Caco-2 (cell line): ENCODE measurements at regions not wholly inside any gene's neighbourhood (a gene's known extent, or its start where the extent isn't known, plus 50 kb on each side); places are given as distances from the start of the nearest gene placed in this dataset.

Experiments
- BruUV-seq: library from RNA; stranded (reverse); fragments of 400-500 nt; replicated peaks from 2 replicates; lab custom pipeline; 2021; lab: Mats Ljungman, UMichigan
- CTCF ChIA-PET: fragments of 300-600 bp; sonication (Branson Sonifier 250); formaldehyde crosslinking; loops from one replicate; lab custom pipeline; 2022; ENCODE audit warnings: antibody characterized with exemption; lab: Charles Lee
- POLR2A ChIA-PET: fragments of 300-600 bp; sonication (Branson Sonifier 250); formaldehyde crosslinking; loops from one replicate; lab custom pipeline; 2022; ENCODE audit warnings: antibody characterized with exemption; lab: Charles Lee
- DNase-seq, 2 experiments: peaks; one replicate each; pipeline versions ENCODE4 v3.0.0 to v3.0.0-alpha.2; 2020 to 2022
- H3K27me3 ChIP-seq: replicated peaks from 2 replicates; pipeline ENCODE4 v1.6.0; 2011; ENCODE audit warnings: low read length; ENCODE audit not compliant: control insufficient read depth, insufficient read depth
- H3K36me3 ChIP-seq: 2 replicates; pipeline ENCODE4 v1.5.1; 2011; ENCODE audit warnings: low read length; ENCODE audit not compliant: control insufficient read depth, insufficient read depth
- H3K4me1 ChIP-seq: fragments of 250-450 bp; sonication (Bioruptor Pico); 2 replicates; pipeline ENCODE4 v1.5.1; 2020; ENCODE audit warnings: mild to moderate bottlenecking
- H3K4me3 ChIP-seq: 2 replicates; pipeline ENCODE4 v1.5.1; 2011; ENCODE audit warnings: low read depth, mild to moderate bottlenecking, control low read depth, low read length
- H3K9me3 ChIP-seq: fragments of 250-450 bp; sonication (Bioruptor Pico); 2 replicates; pipeline ENCODE4 v1.5.1; 2020; ENCODE audit warnings: mild to moderate bottlenecking, moderate library complexity
- H3K27ac Mint-ChIP-seq: one replicate; pipeline ENCODE4 v1.8.0; 2022; ENCODE audit warnings: mixed read lengths; ENCODE audit not compliant: unreplicated experiment
- H3K27me3 Mint-ChIP-seq: one replicate; pipeline ENCODE4 v1.8.0; 2022; ENCODE audit warnings: mixed read lengths; ENCODE audit not compliant: insufficient read depth, unreplicated experiment
- H3K36me3 Mint-ChIP-seq: one replicate; pipeline ENCODE4 v1.8.0; 2022; ENCODE audit warnings: mild to moderate bottlenecking, mixed read lengths; ENCODE audit not compliant: insufficient read depth, unreplicated experiment
- H3K4me1 Mint-ChIP-seq: one replicate; pipeline ENCODE4 v1.8.0; 2022; ENCODE audit warnings: low read depth, mixed read lengths; ENCODE audit not compliant: unreplicated experiment
- H3K4me3 Mint-ChIP-seq: one replicate; pipeline ENCODE4 v1.8.0; 2022; ENCODE audit warnings: mild to moderate bottlenecking, moderate library complexity, mixed read lengths; ENCODE audit not compliant: unreplicated experiment
- H3K9me3 Mint-ChIP-seq: one replicate; pipeline ENCODE4 v1.8.0; 2022; ENCODE audit warnings: mixed read lengths; ENCODE audit not compliant: unreplicated experiment
- CTCF ChIP-seq, 2 experiments: fragments of 200-600 bp in 1 of 2; IDR thresholded peaks; 1 replicate in 1 of 2; 2 replicates in 1 of 2; pipeline versions ENCODE4 v1.5.1 to v1.8.0; 2011 to 2022; ENCODE audit warnings: antibody characterized with exemption in 1 of 2, control low read depth in 1 of 2, inconsistent platforms in 1 of 2, low read depth in 1 of 2, low read length in 1 of 2, mild to moderate bottlenecking in 1 of 2, moderate library complexity in 1 of 2; ENCODE audit not compliant: insufficient read depth in 1 of 2, severe bottlenecking in 1 of 2, unreplicated experiment in 1 of 2
- intact Hi-C: fragments of 100-400 bp; cut with micrococcal nuclease; formaldehyde crosslinking; loops from one replicate; pipeline ENCODE4 v1.10.0; 2022; ENCODE audit not compliant: unreplicated experiment

GRCh38 chr18:76098674-76099411, 396.2 kb downstream of the ZNF516 start:
- Mint-ChIP-seq H3K36me3 (no peaks in the 10 kb centered on the region), H3K27me3 (peaks cover 3% of the 10 kb centered on the region), H3K4me3 (no peak overlapping the region), H3K4me1 (no peaks in the 10 kb centered on the region), H3K27ac (no peak overlapping the region), H3K9me3 (peaks cover 12% of the 10 kb centered on the region)
- H3K4me1 ChIP-seq = no peaks in the 10 kb centered on the region
- no peak for TF ChIP-seq CTCF (IDR thresholded peaks at IDR 0.05; ENCODE audit: insufficient read depth in 1 of 2, low read depth in 1 of 2, low read length in 1 of 2, severe bottlenecking in 1 of 2, unreplicated experiment in 1 of 2)
- DNase-seq = no peak
- no peaks in the 10 kb centered on the region for H3K36me3 ChIP-seq
- CTCF ChIA-PET = no interaction called here
- H3K27me3 ChIP-seq = no peaks in the 10 kb centered on the region
- POLR2A ChIA-PET = no interaction called here
- intact Hi-C loops = loop anchor here (1.0 kb wide), 1 partner anchor 9 kb away; no protein-coding TSS in a partner anchor
- no peak overlapping the region for H3K4me3 ChIP-seq
- H3K9me3 ChIP-seq = no peaks in the 10 kb centered on the region
- BruUV-seq = no TSS peak

GRCh38 chr18:76081536-76081935, 413.5 kb downstream of the ZNF516 start:
- ChIA-PET POLR2A (no interaction called here), CTCF (no interaction called here)
- no peaks in the 10 kb centered on the region for H3K9me3 Mint-ChIP-seq
- DNase-seq = no peak
- Histone ChIP-seq H3K4me1 (no peaks in the 10 kb centered on the region), H3K4me3 (no peak overlapping the region), H3K27me3 (no peaks in the 10 kb centered on the region), H3K9me3 (no peaks in the 10 kb centered on the region), H3K36me3 (no peaks in the 10 kb centered on the region)
- H3K4me3 Mint-ChIP-seq = no peak overlapping the region
- H3K27me3 Mint-ChIP-seq = peaks cover under 1% of the 10 kb centered on the region
- intact Hi-C loops = no loop called here
- BruUV-seq = no TSS peak
- no peak overlapping the region for H3K27ac Mint-ChIP-seq
- no peaks in the 10 kb centered on the region for H3K4me1 Mint-ChIP-seq
- TF ChIP-seq CTCF (IDR thresholded peaks at IDR 0.05; ENCODE audit: insufficient read depth in 1 of 2, low read depth in 1 of 2, low read length in 1 of 2, severe bottlenecking in 1 of 2, unreplicated experiment in 1 of 2) = no peak
- H3K36me3 Mint-ChIP-seq = no peaks in the 10 kb centered on the region

- POLR2A ChIA-PET = no interaction called here
- Histone ChIP-seq H3K4me3 (no peak overlapping the region), H3K9me3 (no peaks in the 10 kb centered on the region), H3K36me3 (no peaks in the 10 kb centered on the region), H3K27me3 (no peaks in the 10 kb centered on the region), H3K4me1 (no peaks in the 10 kb centered on the region)
- peaks cover 3% of the 10 kb centered on the region for H3K27me3 Mint-ChIP-seq
- H3K4me3 Mint-ChIP-seq = no peak overlapping the region
- no peak for TF ChIP-seq CTCF (IDR thresholded peaks at IDR 0.05; ENCODE audit: insufficient read depth in 1 of 2, low read depth in 1 of 2, low read length in 1 of 2, severe bottlenecking in 1 of 2, unreplicated experiment in 1 of 2)
- H3K36me3 Mint-ChIP-seq = no peaks in the 10 kb centered on the region
- no peaks in the 10 kb centered on the region for H3K9me3 Mint-ChIP-seq
- DNase-seq = no peak
- H3K4me1 Mint-ChIP-seq = no peaks in the 10 kb centered on the region
- BruUV-seq = no TSS peak
- CTCF ChIA-PET = no interaction called here
- H3K27ac Mint-ChIP-seq = no peak overlapping the region
- intact Hi-C loops = no loop called here
These were observed 414.6 kb downstream of the ZNF516 start for GRCh38 chr18:76080430-76080829.
